K562 (cell line): ENCODE measurements at regions not wholly inside any gene's neighbourhood (a gene's known extent, or its start where the extent isn't known, plus 50 kb on each side); places are given as distances from the start of the nearest gene placed in this dataset.

Experiments
- ATAC-seq: fragments of 200-7000 bp; cut with Tn5 transposase; 3 replicates; pipeline ENCODE4 v1.9.1; 2020; ENCODE audit warnings: moderate library complexity
- BruUV-seq: library from RNA; stranded (reverse); fragments of 400-500 nt; replicated peaks from 2 replicates; lab custom pipeline; 2021; lab: Mats Ljungman, UMichigan
- CTCF ChIA-PET: fragments of 300-600 bp; formaldehyde crosslinking; extraction: SDS; loops from one replicate; lab custom pipeline; 2021; ENCODE audit warnings: low intra/inter-chr PET ratio; lab: Yijun Ruan, JAX
- POLR2A ChIA-PET: fragments of 300-600, 350-650 bp; sonication (Branson Sonifier 250); formaldehyde crosslinking; extraction: SDS; loops from one replicate; lab custom pipeline; 2021; ENCODE audit warnings: antibody characterized with exemption, inconsistent platforms; lab: Yijun Ruan, JAX
- DNase-seq, 4 experiments: peaks; one replicate each; pipeline versions ENCODE4 v3.0.0 to v3.0.0-alpha.2; 2011 to 2018; ENCODE audit warnings: low spot score in 3 of 4, mixed read lengths in 3 of 4; ENCODE audit errors: extremely low read depth in 1 of 4
- FAIRE-seq: peaks from 2 replicates; lab custom pipeline; 2011; peaks lifted over from hg19 to GRCh38; lab: Jason Lieb, UNC
- H2AFZ ChIP-seq: 2 replicates; pipeline ENCODE4 v1.6.0; 2011; ENCODE audit warnings: low read depth, low read length, control low read depth, inconsistent platforms
- H3K27ac ChIP-seq: fragments of 200-600 bp; 3 replicates; pipeline ENCODE4 v1.8.0; 2011; ENCODE audit warnings: low read depth, mild to moderate bottlenecking, control low read depth, inconsistent platforms, low read length, moderate library complexity, mixed read lengths; ENCODE audit errors: extremely low read depth
- H3K27me3 ChIP-seq, 2 experiments: fragments of 300-600 bp in 1 of 2; 2 replicates in 1 of 2; 3 replicates in 1 of 2; pipeline versions ENCODE4 v1.6.0 to v1.8.0; 2011; ENCODE audit warnings: inconsistent platforms in 2 of 2, low read length in 2 of 2, mild to moderate bottlenecking in 1 of 2, mixed read lengths in 1 of 2, moderate library complexity in 1 of 2; ENCODE audit not compliant: control insufficient read depth in 2 of 2, insufficient read depth in 2 of 2
- H3K36me3 ChIP-seq: fragments of 300-600 bp; 3 replicates; pipeline ENCODE4 v1.8.0; 2011; ENCODE audit warnings: mild to moderate bottlenecking, low read length, inconsistent platforms; ENCODE audit not compliant: control insufficient read depth, insufficient read depth
- H3K4me1 ChIP-seq, 2 experiments: fragments of 200-600 bp in 1 of 2; replicated peaks in 1 of 2; 2 replicates in 1 of 2; 3 replicates in 1 of 2; pipeline versions ENCODE4 v1.5.1 to v1.8.0; 2011; ENCODE audit warnings: inconsistent platforms in 2 of 2, low read length in 2 of 2, mild to moderate bottlenecking in 1 of 2, mixed read lengths in 1 of 2, moderate library complexity in 1 of 2; ENCODE audit not compliant: control insufficient read depth in 2 of 2, insufficient read depth in 2 of 2
- H3K4me2 ChIP-seq: 2 replicates; pipeline ENCODE4 v1.6.1; 2011; ENCODE audit warnings: low read length, control low read depth, inconsistent platforms, mixed read lengths; ENCODE audit not compliant: insufficient read depth
- H3K4me3 ChIP-seq: fragments of 200-600 bp; sonication (generic), shearing (Covaris generic); 2 replicates; pipeline ENCODE4 v1.5.1; 2016; ENCODE audit warnings: control low read depth, inconsistent platforms
- H3K79me2 ChIP-seq: fragments of 200-600 bp; 3 replicates; pipeline ENCODE4 v1.8.0; 2011; ENCODE audit warnings: low read length, inconsistent platforms; ENCODE audit not compliant: control insufficient read depth, insufficient read depth
- H3K9ac ChIP-seq, 2 experiments: 2 replicates each; pipeline versions ENCODE4 v1.6.0 to v1.6.1; 2011; ENCODE audit warnings: low read depth in 2 of 2, low read length in 2 of 2, control low read depth in 1 of 2, inconsistent platforms in 1 of 2, mild to moderate bottlenecking in 1 of 2, mixed read lengths in 1 of 2; ENCODE audit not compliant: insufficient read depth in 1 of 2
- H3K9me1 ChIP-seq: one replicate; pipeline ENCODE4 v1.6.0; 2011; ENCODE audit warnings: inconsistent platforms, mild to moderate bottlenecking, low read length, moderate library complexity; ENCODE audit not compliant: control insufficient read depth, insufficient read depth
- H3K9me3 ChIP-seq: replicated peaks from 2 replicates; pipeline ENCODE4 v1.5.1; 2011; ENCODE audit warnings: low read depth, low read length, inconsistent platforms; ENCODE audit not compliant: control insufficient read depth, insufficient read depth
- H4K20me1 ChIP-seq: replicated peaks from 2 replicates; pipeline ENCODE4 v1.6.1; 2011; ENCODE audit warnings: low read length, inconsistent platforms, mixed read lengths; ENCODE audit not compliant: control insufficient read depth, insufficient read depth
- CREBBP ChIP-seq: IDR thresholded peaks from one replicate; pipeline ENCODE4 v1.6.1; 2012; ENCODE audit warnings: low read depth, mild to moderate bottlenecking, control low read depth, inconsistent platforms, low read length
- CTBP1 ChIP-seq: fragments of 450-650 bp; IDR thresholded peaks from 2 replicates; pipeline ENCODE4 v1.6.1; 2016; ENCODE audit warnings: borderline replicate concordance
- E2F5 ChIP-seq: sonication (generic); formaldehyde crosslinking; IDR thresholded peaks from 2 replicates; pipeline ENCODE4 v1.8.0; 2022; ENCODE audit warnings: mild to moderate bottlenecking, missing genetic modification reagents
- ELF4 ChIP-seq: fragments of 450-650 bp; formaldehyde crosslinking; IDR thresholded peaks from 2 replicates; pipeline ENCODE4 v1.4.0; 2022; ENCODE audit warnings: missing genetic modification characterization
- NR1H2 ChIP-seq: sonication (generic); formaldehyde crosslinking; IDR thresholded peaks from 2 replicates; pipeline ENCODE4 v1.4.0; 2020; ENCODE audit warnings: mild to moderate bottlenecking, missing genetic modification reagents
- RBM25 ChIP-seq: fragments of 200-400 bp; formaldehyde crosslinking; IDR thresholded peaks from 2 replicates; pipeline ENCODE4 v1.6.1; 2018; ENCODE audit warnings: low read length, low read depth, moderate library complexity; ENCODE audit not compliant: severe bottlenecking
- RFX7 ChIP-seq: fragments of 250-450 bp; sonication (Bioruptor Pico); IDR thresholded peaks from 2 replicates; pipeline ENCODE4 v1.5.1; 2021; ENCODE audit warnings: mild to moderate bottlenecking
- THAP7 ChIP-seq: fragments of 250-450 bp; sonication (Bioruptor Pico); IDR thresholded peaks from 2 replicates; pipeline ENCODE4 v1.5.0; 2021
- ZNF143 ChIP-seq: sonication (generic); formaldehyde crosslinking; IDR thresholded peaks from 2 replicates; pipeline ENCODE4 v1.9.0; 2022; ENCODE audit warnings: mild to moderate bottlenecking, missing genetic modification reagents
- ZNF184 ChIP-seq: sonication (generic); formaldehyde crosslinking; IDR thresholded peaks from 2 replicates; pipeline ENCODE4 v1.5.0; 2020; ENCODE audit warnings: missing genetic modification reagents
- ZNF609 ChIP-seq: sonication (generic); formaldehyde crosslinking; IDR thresholded peaks from 2 replicates; pipeline ENCODE4 v1.8.1; 2023; ENCODE audit warnings: missing genetic modification reagents, mild to moderate bottlenecking, borderline replicate concordance
- WGBS: fragments of 100-300 bp; shearing (Covaris generic); methylation state at CpG from one replicate; pipeline ENCODE4 v1.1.6; 2016; ENCODE audit warnings: low coverage, mixed read lengths; ENCODE audit not compliant: insufficient coverage; ENCODE audit errors: missing lambda C conversion rate; 5-methylcytosine and 5-hydroxymethylcytosine counted together
- in situ Hi-C: fragments of 300-500 bp; cut with MboI; formaldehyde crosslinking; loops from 4 replicates; pipeline ENCODE4 v1.15.0; 2018; ENCODE audit warnings: inconsistent platforms, mixed read lengths
- intact Hi-C: fragments of 100-400 bp; cut with micrococcal nuclease; formaldehyde crosslinking; loops from 2 replicates; pipeline ENCODE4 v1.14.2; 2022

- FAIRE-seq, result no peak
- POLR2A ChIA-PET, result no interaction called here
- Histone ChIP-seq H3K9ac (no peak overlapping the region), H3K4me1 (no peaks in the 10 kb centered on the region), H3K79me2 (no peaks in the 10 kb centered on the region), H3K27me3 (0 out of 5 replicates have a peak, but pooled peaks cover 0 to 10% of the 10 kb centered on the region in 2 experiments), H3K9me3 (no peaks in the 10 kb centered on the region), H4K20me1 (no peaks in the 10 kb centered on the region)
- in situ Hi-C loops, result no loop called here
- no peak for DNase-seq
- TF ChIP-seq ZNF184 (peak; percentile 70), E2F5 (CRISPR knock-in tag) (no peak), RBM25 (peak; percentile 27), ZNF143 (CRISPR knock-in tag) (no peak), NR1H2 (CRISPR knock-in tag) (no peak), ZNF609 (CRISPR knock-in tag) (no peak), CTBP1 (no peak), RFX7 (no peak), CREBBP (no peak), THAP7 (no peak), ELF4 (CRISPR knock-in tag) (no peak)
- TF ChIP-seq, all 486 proteins: peak for 2
- intact Hi-C loops, result no loop called here
- Histone ChIP-seq H3K4me2 (no peak overlapping the region), H3K36me3 (no peaks in the 10 kb centered on the region), H2AFZ (no peak overlapping the region), H3K4me3 (no peak overlapping the region), H3K27ac (no peak overlapping the region), H3K9me1 (no peaks in the 10 kb centered on the region)
- no peak for ATAC-seq
- WGBS, result 0% methylated on average over 4 of the region's 4 CpGs
- no TSS peak for BruUV-seq
- CTCF ChIA-PET, result no interaction called here
Observed at GRCh38 chr11:45503311-45503710, 162.1 kb downstream of the CHST1 start.
